ENCODE measurements at regions not wholly inside any gene's neighbourhood (a gene's known extent, or its start where the extent isn't known, plus 50 kb on each side); places are given as distances from the start of the nearest gene placed in this dataset.

GRCh38 chr16:85971902-85972638, 73.1 kb downstream of the IRF8 start:
- Histone ChIP-seq H3K4me1 (peaks cover 0 to 9% (median 0%) of the 10 kb centered on the region in 9 donors), H3K27ac (no peak overlapping the region), H3K36me3 (no peaks in the 10 kb centered on the region), H3K27me3 (peaks cover 0 to 38% (median 12%) of the 10 kb centered on the region in 7 donors), H3K4me3 (no peak overlapping the region), H3K9me3 (no peaks in the 10 kb centered on the region)
- TF ChIP-seq, protein P1, sequence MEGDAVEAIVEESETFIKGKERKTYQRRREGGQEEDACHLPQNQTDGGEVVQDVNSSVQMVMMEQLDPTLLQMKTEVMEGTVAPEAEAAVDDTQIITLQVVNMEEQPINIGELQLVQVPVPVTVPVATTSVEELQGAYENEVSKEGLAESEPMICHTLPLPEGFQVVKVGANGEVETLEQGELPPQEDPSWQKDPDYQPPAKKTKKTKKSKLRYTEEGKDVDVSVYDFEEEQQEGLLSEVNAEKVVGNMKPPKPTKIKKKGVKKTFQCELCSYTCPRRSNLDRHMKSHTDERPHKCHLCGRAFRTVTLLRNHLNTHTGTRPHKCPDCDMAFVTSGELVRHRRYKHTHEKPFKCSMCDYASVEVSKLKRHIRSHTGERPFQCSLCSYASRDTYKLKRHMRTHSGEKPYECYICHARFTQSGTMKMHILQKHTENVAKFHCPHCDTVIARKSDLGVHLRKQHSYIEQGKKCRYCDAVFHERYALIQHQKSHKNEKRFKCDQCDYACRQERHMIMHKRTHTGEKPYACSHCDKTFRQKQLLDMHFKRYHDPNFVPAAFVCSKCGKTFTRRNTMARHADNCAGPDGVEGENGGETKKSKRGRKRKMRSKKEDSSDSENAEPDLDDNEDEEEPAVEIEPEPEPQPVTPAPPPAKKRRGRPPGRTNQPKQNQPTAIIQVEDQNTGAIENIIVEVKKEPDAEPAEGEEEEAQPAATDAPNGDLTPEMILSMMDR (IDR thresholded peaks at IDR 0.05) = no peak
- ATAC-seq (no peak), DNase-seq (no peak)
- 91 to 93% methylated on average over 17 of the region's 17 CpGs for WGBS, 2 donors
- intact Hi-C loops (cut with DNase I) = no loop called here

- intact Hi-C loops (cut with DNase I) = no loop called here
- no peaks in the 10 kb centered on the region for H3K9me3 ChIP-seq
- ATAC-seq (no peak), DNase-seq (no peak)
- H3K4me3 ChIP-seq = no peak overlapping the region
- TF ChIP-seq, protein P1 (IDR thresholded peaks at IDR 0.05) = no peak
- H3K36me3 ChIP-seq = no peaks in the 10 kb centered on the region
- no peak overlapping the region for H3K27ac ChIP-seq
- peaks cover 0 to 49% (median 27%) of the 10 kb centered on the region in 7 donors for H3K27me3 ChIP-seq
- H3K4me1 ChIP-seq = peaks cover 0 to 18% (median 0%) of the 10 kb centered on the region in 9 donors
- 76 to 80% methylated on average over 13 of the region's 13 CpGs for WGBS, 2 donors
These were observed 75.7 kb downstream of the IRF8 start for GRCh38 chr16:85974428-85975375.

GRCh38 chr16:85975451-85975981, 76.6 kb downstream of the IRF8 start:
- peaks cover 0 to 47% (median 31%) of the 10 kb centered on the region in 7 donors for H3K27me3 ChIP-seq
- no peak for ATAC-seq
- no peaks in the 10 kb centered on the region for H3K36me3 ChIP-seq
- no peaks in the 10 kb centered on the region for H3K9me3 ChIP-seq
- peaks cover 0 to 18% (median 0%) of the 10 kb centered on the region in 9 donors for H3K4me1 ChIP-seq
- H3K27ac ChIP-seq = no peak overlapping the region
- TF ChIP-seq, protein P1 (IDR thresholded peaks at IDR 0.05) = no peak
- H3K4me3 ChIP-seq = no peak overlapping the region
- 87% methylated on average over 7 of the region's 7 CpGs for WGBS, 2 donors
- intact Hi-C loops (cut with DNase I) = no loop called here
- DNase-seq = no peak

DNA sequence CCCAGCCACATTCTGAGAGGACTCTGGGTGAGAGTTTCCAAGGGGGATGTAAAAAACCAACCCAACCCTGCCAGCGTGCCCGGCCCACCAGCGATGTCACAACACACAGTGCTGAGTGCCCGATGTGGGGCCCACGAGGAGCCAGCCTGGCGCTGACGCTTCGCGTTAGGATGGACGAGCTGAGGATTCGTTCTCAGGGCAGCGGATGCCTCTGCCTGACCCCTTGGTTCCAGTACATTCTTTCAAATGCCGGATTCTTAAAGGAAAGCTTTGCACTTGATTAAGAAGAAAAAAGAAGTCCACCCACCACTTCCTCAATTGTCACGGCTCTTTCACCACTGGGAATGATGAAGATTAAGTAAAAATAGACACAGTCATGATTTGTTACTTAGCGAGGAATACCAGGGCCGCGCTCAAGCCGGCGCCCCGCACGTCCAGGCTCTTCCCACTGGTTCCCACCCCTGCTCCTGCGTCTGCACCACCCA, 79.4 kb downstream of the IRF8 start:
- 37 to 55% methylated on average over 22 of the region's 22 CpGs for WGBS, 2 donors
- TF ChIP-seq, protein P1 (IDR thresholded peaks at IDR 0.05) = no peak
- ATAC-seq (peak in 2 of 8 donors; percentile 34 to 36), DNase-seq (no peak)
- Histone ChIP-seq H3K4me3 (no peak overlapping the region), H3K27me3 (peaks cover 0 to 58% (median 47%) of the 10 kb centered on the region in 7 donors), H3K9me3 (no peaks in the 10 kb centered on the region), H3K4me1 (peaks cover 0 to 26% (median 0%) of the 10 kb centered on the region in 9 donors), H3K36me3 (no peaks in the 10 kb centered on the region), H3K27ac (peak overlapping the region in 1 of 10 donors; percentile 72)
- intact Hi-C loops (cut with DNase I) = no loop called here

Measured in heart right ventricle (tissue), 16 donors.